GM12864 (cell line): ENCODE measurements at regions not wholly inside any gene's neighbourhood (a gene's known extent, or its start where the extent isn't known, plus 50 kb on each side); places are given as distances from the start of the nearest gene placed in this dataset.

Experiments
- DNase-seq: peaks from one replicate; pipeline ENCODE4 v3.0.0-alpha.2; 2011; ENCODE audit warnings: low read depth
- H3K4me3 ChIP-seq: 2 replicates; pipeline ENCODE4 v1.5.1; 2011; ENCODE audit warnings: mild to moderate bottlenecking, low read depth, low read length, control low read depth
- TF ChIP-seq, protein P1 (sequence below): IDR thresholded peaks from 2 replicates; pipeline ENCODE4 v1.5.1; 2011; ENCODE audit warnings: low read depth, mild to moderate bottlenecking, moderate library complexity, low read length, control low read depth, inconsistent platforms; ENCODE audit errors: missing control alignments

DNA sequence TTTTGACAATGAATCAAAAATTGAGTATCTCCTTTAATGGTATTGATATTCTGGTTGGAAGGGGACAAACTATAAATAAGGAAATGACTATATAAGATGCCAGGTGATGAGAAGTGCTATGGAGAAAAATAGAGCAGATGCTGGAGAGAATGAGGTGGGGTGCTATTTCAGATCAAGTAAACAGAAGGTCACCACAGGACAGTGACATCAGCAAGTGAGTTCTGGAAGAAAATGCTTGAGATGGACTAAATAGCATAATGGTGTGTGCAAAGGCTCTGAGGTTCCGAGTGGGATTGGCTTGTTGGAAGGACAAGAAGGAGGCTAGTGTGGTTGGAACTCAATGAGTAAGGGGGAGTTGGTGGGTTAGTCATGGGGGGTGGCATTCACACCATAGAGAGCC is 157.5 kb upstream of the SGCD start:
- TF ChIP-seq, protein P1, sequence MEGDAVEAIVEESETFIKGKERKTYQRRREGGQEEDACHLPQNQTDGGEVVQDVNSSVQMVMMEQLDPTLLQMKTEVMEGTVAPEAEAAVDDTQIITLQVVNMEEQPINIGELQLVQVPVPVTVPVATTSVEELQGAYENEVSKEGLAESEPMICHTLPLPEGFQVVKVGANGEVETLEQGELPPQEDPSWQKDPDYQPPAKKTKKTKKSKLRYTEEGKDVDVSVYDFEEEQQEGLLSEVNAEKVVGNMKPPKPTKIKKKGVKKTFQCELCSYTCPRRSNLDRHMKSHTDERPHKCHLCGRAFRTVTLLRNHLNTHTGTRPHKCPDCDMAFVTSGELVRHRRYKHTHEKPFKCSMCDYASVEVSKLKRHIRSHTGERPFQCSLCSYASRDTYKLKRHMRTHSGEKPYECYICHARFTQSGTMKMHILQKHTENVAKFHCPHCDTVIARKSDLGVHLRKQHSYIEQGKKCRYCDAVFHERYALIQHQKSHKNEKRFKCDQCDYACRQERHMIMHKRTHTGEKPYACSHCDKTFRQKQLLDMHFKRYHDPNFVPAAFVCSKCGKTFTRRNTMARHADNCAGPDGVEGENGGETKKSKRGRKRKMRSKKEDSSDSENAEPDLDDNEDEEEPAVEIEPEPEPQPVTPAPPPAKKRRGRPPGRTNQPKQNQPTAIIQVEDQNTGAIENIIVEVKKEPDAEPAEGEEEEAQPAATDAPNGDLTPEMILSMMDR = no peak
- no peak overlapping the region for H3K4me3 ChIP-seq
- DNase-seq = no peak

DNA sequence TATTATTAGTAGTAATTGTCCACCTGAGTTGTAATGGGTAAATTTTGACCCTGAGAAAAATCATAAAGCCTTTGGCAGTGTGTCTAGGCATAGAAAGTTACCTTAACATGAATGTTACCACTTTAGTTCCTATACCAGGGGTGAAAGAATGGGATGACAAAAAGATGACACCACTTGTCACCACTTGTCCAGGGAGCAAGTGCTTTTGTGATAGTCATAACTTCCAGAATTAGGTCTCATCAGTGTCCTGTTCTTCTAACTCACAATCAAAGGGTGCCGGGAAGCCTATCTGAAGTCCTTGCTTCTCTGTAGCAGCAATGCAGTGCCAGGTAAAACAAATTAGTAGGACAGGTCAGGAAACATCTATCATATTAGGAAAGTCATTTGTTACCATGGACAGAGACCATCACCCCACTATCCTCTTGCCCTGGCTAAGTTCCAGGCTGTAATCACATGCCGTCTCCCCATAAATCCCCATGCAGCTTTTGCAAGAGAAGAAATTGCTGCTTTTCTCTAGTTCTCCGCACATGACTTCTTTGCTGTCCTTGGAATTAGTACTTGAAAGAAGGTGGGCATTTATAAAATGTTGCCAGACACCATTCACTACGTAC is 156.5 kb upstream of the SGCD start:
- TF ChIP-seq, protein P1 = no peak
- no peak for DNase-seq
- H3K4me3 ChIP-seq = no peak overlapping the region

DNA sequence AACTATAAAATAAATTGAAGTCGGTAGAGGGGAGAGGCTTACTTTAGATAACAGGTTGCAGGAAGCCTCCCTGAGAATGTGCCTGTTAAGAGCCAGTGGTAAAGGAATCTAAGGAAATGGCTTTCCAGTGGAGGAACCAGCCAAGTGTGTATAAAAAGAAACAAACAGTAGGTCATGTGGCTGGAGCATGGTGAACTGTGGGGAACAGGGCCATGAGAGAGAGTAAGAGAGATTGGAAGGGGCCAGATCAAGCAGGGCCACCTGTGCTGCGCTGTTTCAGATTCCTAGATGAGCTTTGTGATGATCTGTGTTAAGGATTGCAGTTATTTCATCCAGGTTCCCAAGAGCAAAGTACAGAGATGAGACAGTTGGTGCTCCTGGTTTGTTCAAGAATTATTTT is 152.7 kb upstream of the SGCD start:
- H3K4me3 ChIP-seq = no peak overlapping the region
- no peak for DNase-seq
- TF ChIP-seq, protein P1 = no peak

DNA sequence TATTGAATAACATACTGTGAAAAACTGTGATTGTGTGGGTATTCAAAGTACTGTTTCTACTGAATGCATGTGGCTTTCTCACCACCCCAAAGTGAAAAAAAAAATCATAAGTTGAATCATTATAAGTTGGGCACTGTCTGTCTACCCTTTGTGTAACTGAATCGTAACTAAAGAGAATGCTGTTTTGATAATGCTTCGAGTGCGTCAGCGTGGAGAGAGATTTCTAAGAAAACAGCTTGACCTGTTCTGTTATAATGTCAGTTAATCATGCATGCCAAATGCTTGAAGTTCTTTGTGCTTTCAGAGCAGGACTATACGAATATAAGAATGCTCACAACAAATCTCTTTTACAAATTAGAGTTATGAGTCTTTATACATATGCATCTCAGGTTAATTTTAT is 148.8 kb upstream of the SGCD start:
- TF ChIP-seq, protein P1 = no peak
- DNase-seq = no peak
- H3K4me3 ChIP-seq = no peak overlapping the region

DNA sequence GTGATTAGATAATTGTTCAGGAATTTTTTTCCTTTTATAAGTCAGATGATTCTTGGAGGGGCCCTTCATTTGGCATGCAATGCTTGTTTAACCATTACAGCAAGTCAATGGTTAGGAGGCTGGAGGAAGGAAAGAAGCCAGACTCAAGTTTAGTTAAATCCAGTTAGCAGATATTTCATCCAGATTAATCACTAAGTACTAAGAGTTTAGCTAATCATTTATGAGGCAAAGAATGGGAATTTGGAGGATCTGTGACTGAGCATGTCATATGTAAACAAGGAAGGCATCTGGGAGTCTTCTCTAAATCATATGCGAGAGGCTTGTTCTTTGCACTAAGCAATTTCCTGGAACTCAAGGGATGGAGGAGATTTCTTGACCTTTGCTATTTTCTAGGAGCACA is 145.3 kb upstream of the SGCD start:
- TF ChIP-seq, protein P1 = no peak
- no peak for DNase-seq

DNA sequence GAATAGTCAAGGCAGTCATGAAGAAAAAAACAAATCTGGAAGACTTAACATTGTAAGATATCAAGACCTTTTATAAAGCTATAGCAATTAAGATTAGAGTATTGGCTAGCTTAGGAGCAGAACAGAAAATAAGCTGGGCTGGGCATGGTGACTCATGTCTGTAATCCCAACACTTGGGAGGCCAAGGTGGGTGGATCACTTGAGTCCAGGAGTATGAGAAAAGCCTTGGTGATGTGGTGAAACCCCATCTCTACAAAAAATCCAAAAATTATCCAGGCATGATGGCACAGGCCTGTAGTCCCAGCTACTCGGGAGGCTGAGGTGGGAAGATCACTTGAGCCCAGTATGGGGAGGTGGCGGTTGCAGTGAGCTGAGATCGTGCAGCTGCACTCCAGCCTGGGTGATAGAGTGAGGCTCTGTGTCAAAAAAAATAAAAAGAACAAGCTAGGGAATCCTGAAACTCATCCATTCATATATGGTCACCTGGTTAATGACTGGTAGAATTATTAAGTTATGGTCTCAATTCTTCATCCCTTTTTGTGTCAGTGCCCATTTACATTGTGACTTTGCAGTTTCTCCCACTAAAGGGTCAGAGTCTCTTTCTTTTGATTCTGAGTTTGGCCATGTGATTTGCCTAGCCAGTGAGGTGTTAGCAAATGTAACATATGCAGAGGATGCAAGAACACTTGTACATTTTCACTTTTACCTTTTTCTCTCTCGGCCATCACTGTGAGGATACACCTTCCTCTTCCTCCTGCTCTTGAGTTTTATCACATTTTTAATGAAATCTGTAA is 144.6 kb upstream of the SGCD start:
- TF ChIP-seq, protein P1 = no peak

More for the DNA sequence above, 145.3 kb upstream of the SGCD start:
- no peak overlapping the region for H3K4me3 ChIP-seq

DNA sequence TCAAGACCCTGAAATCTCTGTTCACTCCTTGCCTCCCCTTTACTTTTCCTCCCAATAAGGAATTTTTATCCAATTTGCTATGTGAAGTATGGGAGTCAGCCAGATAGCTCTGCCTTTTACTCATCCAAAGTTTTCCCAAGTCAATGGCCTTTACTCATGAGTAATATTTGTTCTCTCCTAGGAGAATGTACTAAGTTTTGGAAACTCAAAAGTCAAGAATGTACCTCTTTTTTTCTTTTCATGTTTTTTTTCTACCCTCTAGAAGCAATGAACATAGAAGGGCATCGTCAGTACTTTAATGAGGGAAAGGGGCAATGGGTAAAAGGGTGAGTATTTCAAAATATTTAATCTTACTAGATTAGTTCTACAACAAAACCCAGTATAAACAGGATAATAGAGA is 140.2 kb upstream of the SGCD start:
- TF ChIP-seq, protein P1 = no peak
- H3K4me3 ChIP-seq = no peak overlapping the region
- no peak for DNase-seq

More for the DNA sequence above, 144.6 kb upstream of the SGCD start:
- DNase-seq = no peak
- H3K4me3 ChIP-seq = no peak overlapping the region
